ENCODE measurements at regions not wholly inside any gene's neighbourhood (a gene's known extent, or its start where the extent isn't known, plus 50 kb on each side); places are given as distances from the start of the nearest gene placed in this dataset.
"Not testable (repeated sequence)": the region's sequence is repeated elsewhere in the genome, so short reads cannot be mapped to it uniquely, and the experiment has no call there.

DNA sequence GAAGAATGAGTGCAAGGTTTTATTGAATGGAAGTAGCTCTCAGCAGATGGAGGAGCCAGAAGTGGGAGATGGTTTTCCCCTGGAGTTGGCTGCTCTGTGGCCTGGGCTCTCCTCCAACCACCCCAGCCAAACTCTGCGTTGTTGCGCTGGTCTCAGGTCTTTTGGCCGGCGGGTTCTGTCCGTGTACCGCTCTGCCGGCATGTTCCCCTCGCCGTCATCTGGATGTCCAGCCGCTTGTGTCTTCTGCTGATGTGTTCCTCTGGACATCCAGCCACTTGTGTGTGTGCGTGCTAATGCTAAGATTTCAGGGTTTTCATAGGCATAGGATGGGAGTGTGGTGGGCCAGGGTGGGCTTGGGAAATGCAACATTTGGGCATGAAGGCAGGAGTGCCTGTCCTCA, 1311.3 kb upstream of the TMEFF2 start:
- no peak for DNase-seq

DNA sequence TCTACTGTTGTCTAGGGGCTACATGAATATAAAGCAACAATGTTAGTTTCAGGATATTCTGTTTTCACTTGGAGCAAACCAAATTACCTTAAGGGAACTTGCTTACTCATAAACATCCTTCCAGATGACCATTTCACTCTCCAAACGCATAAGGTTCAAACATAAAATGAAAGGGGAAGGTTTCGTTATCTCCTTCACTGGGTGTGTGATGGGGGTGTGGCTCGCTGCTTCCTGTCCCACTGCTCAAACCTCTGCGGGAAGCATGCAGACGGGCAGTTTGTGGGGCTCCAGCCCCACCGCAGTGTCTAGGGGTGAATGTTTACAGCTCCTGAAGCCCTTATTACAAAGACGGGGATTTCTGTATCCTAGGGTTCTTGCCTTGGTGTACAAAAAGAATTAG, 1310.9 kb upstream of the TMEFF2 start:
- no peak for DNase-seq

DNA sequence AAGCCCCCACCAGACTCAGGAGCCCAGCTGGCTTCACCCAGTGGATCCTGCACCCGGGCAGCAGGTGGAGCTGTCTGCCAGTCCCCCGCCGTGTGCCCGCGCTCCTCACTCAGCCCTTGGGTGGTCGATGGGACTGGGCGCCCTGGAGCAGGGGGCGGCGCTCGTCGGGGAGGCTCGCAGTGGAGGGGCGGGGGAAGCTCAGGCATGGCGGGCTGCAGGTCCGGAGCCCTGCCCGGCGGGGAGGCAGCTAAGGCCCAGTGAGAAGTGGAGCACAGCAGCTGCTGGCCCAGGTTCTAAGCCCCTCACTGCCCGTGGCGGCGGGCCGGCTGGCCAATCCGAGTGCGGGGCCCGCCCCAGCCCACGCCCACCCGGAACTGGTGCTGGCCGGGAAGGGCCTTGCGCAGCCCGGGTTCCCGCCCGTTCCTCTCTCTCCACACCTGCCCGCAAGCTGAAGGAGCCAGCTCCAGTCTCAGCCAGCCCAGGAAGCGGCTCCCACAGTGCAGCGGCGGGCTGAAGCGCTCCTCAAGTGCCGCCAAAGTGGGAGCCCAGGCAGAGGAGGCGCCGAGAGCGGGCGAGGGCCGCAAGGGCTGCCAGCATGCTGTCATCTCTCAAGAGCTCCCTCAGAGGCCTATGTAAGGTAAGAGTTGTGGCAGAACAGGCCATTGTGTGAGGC, 1307.8 kb upstream of the TMEFF2 start:
- DNase-seq: no peak

DNA sequence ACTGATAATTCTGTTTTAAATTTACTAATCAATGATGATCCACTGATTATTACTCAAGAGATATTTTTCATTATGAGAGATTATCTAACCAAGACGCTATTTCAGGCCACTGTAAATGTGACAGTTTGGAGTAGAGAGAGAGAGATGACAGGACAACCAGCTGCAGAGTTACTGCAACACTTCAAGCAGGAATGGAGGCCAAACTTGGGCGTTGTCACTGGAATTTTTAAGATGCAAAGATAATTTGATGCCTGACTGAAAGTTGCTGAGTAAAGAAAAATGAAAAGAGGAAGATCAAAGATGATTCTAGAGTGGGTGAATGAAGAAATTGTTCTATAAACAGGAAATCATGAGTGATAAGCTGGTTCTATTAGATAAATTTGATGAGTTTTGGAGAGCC, 1302.1 kb upstream of the TMEFF2 start:
- no peak for DNase-seq

DNA sequence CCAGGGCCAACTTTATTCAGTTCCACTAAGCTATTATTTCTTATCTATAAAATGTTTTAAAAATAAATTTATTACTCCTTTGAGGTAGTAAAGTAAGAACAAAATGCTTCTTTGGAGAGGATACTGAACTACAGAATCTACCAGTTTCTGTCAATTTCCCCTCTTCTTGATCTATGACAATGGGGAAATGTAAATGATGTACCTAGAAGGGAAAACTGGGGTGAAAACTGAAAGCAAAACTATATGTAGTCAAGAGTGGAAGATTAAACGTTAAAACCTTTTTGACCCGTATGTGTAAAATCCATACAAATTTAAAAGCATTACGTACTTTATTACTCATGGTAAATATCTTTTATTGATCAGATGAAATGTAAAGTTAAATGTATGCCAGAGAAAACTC, 1287.8 kb upstream of the TMEFF2 start:
- no peak for DNase-seq

DNA sequence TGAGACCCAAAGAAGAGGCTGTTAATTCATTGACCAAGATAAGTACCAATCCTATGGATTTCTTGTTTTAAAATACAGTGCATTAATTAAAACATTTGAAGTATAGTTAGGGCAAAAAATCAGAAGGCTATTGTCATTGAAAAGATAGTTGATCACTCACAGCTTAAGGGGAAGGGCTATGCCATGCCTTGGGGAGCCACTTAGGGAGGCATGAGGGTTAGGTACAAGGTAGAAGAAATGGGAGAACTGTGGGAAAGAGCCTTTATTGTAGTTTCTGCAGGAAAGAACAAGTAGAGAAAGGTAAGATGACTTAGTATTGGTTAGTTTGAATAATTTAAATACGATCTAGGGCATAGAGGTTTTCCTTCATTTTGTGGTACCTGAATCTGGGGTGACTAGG, 1285.5 kb upstream of the TMEFF2 start:
- no peak for DNase-seq

DNA sequence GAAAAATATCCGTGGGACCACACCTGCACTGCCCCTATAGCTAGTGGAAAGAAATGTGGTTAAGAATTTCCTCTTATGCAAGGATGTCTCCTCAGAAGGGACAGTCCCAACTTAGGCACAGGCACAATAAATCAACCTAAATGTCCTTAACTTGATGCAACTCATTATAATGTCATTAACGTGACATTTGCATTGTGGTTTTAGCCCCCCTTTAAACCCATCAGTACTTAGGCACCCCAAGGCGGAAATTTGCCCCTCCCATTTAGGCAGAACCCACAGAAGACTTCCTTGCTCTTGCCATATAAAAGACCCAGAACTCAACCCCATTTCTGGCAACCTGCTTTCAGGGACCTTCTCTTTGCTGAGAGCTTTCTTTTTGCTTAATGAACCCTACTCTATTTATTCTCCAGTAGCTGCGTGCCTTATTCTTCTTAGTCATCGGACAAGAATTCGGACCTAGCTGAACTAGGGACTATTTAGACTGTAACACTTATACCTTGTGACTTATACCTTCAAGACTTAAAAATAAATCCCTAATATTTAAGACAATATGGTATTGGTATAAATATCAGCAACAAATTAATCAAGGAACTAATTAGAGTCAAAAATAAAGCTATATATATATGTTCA, 1281.6 kb upstream of the TMEFF2 start:
- no peak for DNase-seq

DNA sequence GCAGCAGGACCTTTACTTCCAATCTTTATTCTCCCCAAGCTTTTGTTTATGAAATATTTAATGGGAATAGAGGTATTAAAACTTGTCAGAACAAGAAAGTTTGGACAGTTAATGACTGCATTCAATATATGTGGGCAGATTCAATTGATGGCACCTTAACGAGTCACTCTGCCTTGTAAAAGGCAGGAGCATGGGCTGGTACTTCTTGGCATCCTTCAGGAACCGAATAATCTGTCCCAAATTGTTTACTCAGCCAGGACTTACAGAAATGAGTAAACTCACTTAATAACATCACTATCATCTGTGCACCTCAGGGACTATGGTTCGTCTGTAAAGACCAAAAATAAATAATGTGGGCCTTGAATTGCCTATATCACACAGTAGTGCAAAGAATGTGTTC, 1280.3 kb upstream of the TMEFF2 start:
- DNase-seq: no peak

DNA sequence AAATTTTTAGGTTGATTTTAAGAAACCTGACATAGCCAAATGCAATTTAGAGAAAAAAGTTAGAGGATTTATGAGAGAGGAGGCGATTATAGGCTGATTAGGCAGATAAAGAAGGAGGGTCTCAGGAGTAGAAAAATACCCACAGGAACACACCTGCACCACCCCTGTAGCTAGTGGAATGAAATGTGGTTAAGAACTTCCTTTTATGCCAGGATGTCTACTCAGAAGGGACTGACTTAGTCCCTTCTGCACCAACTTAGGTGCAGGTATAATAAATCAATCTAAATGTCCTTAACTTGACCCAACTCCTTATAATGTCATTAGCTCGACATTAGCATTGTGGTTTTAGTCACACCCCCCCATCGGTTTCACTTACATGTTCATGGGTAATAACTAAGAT, 1274.5 kb upstream of the TMEFF2 start:
- no peak for DNase-seq

DNA sequence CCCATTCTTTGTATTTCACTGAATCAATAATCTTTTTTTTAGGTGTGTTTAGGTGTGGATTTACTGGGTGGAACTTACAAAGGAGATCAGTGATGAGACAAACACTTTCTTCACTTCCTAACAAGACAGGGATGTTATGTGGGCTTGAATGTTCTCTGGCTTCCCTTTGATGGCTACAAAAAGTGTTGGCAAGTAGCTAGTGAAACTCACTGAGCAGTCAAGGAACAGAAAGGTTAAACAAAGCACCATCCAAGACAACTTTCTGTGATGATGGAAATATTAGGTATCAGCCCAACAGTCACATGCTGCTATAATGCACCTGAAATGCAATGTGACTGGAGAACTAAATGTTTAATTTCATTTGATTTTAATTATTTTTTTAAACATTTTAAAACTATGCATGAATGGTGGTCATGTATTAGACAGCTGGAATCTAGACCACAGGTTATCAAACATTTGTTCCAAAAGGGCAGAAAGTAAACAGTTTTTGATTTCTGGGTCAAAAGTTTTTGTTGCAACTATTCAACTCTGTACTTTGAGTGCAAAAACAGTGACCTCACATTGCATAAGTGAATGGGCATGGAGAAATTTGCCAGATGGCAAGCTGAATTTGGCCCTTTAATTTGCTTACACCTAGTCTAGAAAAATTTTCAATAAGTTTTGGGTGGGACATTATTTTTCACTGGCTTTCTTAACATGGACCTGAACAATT, 1272.7 kb upstream of the TMEFF2 start:
- no peak for DNase-seq

DNA sequence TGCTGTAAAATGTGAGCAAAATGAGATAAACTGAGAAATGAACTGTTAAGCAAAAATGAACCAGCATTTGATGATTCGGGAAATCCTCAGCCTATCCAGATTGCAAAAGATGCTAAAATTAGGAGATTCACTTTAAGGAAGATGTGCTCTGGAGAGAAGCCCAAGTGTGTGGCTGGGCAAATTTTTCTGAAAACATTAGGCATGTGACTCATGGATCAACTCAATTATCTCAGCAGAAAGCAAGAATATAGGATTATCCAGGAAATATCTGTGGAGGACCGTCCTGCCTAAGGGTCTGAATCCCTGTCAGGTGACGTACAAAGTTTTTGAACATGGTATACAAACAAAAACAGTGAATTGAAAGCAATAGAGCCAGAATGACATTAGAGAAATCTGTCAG, 1268.3 kb upstream of the TMEFF2 start:
- no peak for DNase-seq

DNA sequence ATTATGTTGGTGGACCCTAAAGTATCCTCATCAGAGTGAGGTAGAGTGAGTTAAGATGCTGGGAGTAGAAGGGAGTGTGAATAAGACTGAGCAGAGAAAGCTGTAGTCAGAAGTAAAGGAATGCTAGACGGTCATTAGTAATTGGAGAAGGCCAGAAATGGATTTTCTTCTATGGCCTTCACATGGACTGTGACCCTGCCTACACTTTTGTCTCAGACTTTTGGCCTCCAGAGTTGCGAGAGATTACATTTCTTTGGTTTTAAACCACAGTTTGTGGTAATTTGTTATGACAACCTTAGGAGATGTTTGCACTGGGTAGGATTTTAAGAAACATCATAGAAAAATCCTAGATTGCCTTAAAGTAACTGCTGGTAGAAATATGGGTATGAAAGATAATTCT, 1267.7 kb upstream of the TMEFF2 start:
- DNase-seq: no peak

DNA sequence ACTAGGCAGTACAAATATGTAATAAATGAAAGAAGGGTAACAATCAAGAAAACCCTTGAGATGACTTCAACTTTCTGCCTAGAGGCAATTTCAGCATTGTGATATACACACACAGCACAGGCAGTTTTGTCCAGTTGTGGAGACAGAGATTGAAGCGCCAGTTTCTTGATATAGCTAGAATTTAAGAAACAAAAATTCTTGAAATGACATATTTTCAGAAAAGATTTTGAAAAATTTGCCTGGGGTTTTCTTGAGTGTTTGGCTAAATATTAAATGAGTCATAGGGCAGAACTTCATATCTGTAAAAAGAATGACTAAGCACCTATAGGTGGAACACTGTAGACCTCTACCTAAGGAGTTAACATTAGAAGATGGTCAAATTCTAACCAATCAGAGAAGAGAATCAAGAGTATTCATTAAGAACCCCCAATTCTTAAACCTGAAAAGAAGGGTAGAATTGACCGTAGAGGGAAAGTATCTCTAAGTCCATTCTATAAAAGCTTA, 1266.8 kb upstream of the TMEFF2 start:
- DNase-seq: no peak

DNA sequence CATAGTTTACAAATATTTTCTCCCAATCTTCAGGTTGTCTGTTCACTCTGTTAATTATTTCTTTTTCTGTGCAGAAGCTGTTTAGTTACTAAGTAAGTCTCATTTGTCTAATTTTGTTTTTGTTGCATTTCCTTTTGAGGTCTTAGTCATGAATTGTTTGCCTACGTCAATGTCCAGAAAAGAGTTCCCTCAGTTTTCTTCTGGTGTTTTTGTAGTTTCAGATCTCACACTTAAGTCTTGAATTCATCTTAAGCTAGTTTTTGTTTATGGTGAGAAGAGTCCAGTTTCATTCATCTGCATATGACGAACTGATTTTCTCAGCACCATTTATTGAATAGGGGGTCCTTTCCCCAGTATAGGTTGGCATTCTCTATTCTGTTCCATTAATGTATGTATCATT, 1252.2 kb upstream of the TMEFF2 start:
- no peak for DNase-seq

DNA sequence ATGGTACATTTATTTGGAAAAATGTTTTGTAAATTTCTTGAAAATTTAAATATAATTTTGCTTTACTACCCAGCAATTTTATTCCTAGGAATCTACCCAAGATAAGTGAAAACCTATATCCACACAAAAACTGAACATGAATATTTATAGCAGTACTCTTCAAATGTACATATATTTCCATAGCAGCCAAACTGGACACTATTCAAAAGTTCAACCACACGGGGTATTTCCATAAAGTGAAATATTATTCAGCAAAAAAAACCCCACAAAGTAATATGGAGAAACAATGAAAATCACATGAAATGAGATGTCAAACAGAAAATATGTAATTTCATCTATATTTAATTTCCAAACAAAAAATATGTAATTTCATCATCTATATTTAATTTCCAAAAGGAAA, 1247.6 kb upstream of the TMEFF2 start:
- DNase-seq: no peak

DNA sequence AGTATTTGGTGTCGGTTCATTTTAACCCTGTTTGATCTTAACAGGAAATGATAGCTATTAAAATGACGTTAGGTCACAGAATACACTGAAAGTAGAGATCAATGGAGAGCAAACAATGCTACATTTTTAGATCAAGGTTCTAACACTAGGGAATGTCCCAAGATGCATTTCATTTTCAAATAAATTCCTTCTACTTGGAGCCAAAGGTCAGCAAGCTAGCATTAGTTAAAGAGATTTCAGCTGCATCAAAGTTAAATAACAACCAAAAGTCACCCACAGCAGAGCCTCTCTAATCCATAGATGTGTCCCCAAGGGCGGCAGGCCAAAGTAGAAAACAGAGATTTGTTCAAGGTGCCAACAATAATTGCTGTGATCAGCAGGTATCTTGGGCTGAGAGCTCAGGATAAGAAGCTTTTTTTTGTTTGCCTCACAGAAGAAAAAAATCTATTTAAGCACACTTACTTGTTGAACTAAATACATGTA, 1233.6 kb upstream of the TMEFF2 start:
- DNase-seq: no peak

DNA sequence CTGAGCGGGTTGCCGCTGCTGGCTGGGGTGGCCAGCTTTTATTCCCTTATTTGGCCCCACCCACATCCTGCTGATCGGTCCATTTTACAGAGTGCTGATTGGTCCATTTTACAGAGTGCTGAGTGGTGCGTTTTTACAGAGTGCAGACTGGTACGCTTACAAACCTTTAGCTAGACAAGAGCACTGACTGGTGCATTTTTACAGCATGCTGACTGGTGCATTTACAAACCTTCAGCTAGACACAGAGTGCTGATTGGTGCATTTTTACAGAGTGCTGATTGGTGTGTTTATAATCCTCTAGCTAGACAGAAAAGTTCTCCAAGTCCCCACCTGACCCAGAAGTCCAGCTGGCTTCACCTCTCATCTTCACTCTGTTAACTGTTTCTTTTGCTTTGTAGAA, 1217.6 kb upstream of the TMEFF2 start:
- not testable (repeated sequence) for DNase-seq

DNA sequence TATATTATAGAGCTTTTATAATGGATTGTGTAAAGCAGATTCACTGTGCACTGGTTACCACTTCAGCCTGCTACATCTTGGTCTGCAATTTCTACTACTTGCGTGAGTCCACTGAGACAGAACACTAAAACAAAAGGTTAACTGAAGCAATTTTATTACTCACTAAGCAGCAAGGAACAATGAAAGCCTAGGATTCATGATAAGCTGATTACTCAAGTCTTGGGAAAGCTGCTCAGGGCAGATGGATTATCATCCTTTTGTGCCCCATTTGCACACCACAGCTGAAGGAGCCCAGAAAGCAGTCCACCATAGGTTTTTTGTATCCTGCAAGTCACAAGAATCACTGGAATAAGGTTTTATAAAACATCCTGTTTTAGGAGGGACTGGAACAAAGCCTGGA, 1215.2 kb upstream of the TMEFF2 start:
- no peak for DNase-seq

DNA sequence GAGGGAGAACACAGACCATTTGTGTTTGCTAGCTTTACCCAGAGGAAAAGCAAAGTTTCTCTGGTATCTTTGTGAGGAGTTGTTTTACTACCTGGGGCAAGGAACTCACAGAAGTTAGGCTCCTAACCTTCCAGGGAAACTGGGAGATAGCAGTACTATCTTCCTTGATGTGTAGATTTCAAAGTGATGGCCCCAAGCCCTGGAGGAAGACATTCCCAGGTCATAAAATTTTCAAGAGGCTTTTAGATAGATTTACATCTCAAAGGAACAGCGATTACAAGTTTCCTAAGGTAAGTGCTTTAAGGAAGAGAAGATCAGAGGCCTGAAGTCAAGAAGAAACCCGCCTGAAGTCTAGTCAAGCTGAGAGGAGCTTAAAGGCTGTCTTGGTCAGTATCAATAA, 1187.8 kb upstream of the TMEFF2 start:
- DNase-seq: no peak

DNA sequence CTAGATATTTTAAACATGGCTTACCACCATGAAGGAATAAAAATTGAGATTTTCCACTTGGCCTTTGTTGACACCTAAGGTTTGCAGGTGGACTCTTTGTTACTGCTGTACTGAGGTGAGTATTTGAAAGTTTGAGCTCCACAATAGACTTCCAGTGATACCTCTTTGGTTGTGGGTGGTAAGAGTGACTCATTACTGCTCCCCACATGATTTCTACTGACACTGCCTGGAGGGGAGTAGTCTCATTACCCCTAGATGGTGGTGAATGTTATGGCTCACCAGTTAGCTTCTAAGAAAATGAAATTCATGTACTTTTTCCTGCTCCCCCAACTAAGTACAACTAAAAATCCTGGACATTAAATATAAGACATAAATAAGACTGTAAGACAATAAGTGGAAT, 1183.1 kb upstream of the TMEFF2 start:
- no peak for DNase-seq

DNA sequence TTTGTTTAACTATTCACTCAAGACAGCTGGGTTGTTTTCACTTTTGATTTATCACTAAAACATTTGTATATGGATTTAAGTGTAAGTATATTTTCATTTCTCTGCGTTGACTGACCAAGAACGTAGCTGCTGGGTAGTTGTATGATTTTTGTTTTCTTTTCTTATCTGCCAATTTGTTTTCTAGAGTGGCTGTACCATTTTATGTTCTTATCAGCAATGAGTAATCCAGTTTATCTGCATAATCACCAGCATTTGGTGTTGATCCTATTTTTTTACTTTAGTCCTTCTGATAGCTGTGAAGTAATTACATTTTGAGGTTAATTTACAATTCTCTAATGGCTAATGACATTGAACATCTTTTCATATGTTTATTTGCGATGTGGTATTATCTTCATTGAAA, 1178.4 kb upstream of the TMEFF2 start:
- no peak for DNase-seq

DNA sequence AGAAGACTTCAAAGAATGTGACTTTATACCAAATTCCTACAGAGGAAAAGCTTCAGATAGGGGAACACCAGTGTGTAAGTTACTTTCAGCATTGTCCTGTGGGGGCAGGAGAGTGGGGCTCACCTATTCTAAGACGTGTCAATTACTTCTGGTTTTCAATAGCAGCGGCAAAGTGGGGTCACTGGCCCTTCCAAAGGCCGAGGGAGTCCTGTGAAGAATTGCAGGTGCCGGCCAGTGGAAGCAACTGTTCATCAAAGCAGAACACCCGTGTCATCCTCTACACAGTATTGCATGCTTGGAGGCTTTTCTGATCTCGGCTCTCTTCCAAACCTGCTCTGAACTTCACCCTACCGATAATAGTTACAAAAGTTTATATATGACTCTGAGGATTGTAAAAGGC, 1176.5 kb upstream of the TMEFF2 start:
- no peak for DNase-seq

DNA sequence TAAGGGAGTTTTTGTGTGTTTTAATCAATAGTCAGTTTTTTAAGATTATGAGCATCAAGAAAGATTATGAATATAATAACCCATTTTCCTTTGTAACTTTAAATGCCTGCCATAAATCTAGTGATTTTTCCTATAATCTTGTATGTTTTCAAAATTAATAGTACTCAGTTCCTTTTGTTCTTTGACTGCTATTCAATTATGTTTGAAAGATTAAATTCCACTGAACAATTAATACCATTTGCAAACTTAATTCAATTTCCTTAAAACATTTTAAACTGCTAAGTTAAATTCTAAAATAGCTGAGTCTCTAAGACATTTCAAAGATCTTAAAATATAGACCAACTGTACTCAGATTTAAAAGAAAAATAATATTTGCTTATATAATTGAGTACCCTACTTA, 1173.9 kb upstream of the TMEFF2 start:
- DNase-seq: no peak

DNA sequence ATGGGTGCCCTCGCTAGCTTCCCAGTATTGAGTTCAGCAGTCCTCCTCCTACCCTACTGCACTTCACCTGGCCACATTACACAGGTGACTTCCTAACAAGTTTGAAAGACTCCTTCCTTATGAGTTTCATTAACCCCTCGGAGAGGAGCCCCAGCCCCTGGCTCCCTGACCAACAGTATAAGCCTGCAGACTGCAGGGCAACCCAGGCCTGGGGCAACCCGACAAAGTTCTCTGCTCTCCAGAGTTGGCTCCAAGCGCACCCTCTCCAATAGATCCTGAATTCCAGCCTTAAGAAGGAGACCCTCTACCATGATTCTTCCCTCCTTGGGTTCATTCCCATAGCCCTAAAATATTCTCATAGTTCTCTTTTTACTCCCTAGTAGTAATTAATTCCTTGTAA, 1162.8 kb upstream of the TMEFF2 start:
- no peak for DNase-seq
